GM18951 (cell line): ENCODE measurements at regions not wholly inside any gene's neighbourhood (a gene's known extent, or its start where the extent isn't known, plus 50 kb on each side); places are given as distances from the start of the nearest gene placed in this dataset.

Experiments used
- POLR2A ChIP-seq: IDR thresholded peaks from 4 replicates; pipeline ENCODE4 v1.6.1; 2011; ENCODE audit warnings: mild to moderate bottlenecking; ENCODE audit not compliant: insufficient read length, insufficient read depth; ENCODE audit errors: extremely low read depth
- in situ Hi-C: fragments of 300-500 bp; cut with MboI; formaldehyde crosslinking; loops from one replicate; pipeline ENCODE4 v1.12.0; 2022; ENCODE audit warnings: low sequenced_read_pairs, mixed read lengths, inconsistent platforms; ENCODE audit not compliant: unreplicated experiment

DNA sequence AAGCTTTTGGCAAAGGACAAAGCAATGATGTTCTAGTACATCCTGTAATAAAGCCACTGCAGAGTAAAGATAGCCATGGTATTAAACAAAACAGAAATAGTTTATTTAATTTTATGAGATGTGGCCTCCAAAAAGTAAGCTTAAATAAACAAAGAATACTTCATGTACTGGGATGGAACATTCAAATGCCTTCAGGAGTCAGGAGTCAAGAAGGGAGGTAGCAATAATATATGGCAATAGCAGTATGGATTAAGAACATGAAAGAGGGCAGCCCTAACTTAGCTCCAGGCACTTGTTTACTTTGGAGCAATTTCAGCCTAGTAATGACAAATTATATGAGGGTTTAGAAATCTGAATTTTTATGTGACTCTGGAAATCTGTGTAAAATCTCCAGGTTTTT, 343.9 kb upstream of the THRB start:
- no peak for TF ChIP-seq POLR2A

DNA sequence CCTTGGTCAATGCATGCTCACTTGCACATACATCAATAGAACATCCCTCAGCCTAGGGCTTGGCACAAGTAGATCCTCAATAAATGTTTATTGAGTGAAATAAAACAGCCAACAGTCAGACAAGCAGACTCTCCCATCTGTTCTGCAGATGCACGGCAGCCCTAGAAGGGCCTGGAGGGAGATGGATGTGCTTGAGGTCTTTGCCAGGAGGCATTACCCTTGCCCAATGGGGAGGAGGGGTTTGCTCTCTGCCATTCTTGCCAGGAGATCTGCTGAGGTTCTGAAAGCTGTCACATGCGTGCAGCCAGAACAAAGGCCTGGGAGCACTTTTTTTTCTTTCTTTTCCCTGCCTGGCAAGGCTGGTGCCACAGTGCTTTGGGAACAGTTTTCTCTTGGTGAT, 349.3 kb upstream of the THRB start:
- in situ Hi-C loops = no loop called here

More for the DNA sequence above, 343.9 kb upstream of the THRB start:
- in situ Hi-C loops = no loop called here

DNA sequence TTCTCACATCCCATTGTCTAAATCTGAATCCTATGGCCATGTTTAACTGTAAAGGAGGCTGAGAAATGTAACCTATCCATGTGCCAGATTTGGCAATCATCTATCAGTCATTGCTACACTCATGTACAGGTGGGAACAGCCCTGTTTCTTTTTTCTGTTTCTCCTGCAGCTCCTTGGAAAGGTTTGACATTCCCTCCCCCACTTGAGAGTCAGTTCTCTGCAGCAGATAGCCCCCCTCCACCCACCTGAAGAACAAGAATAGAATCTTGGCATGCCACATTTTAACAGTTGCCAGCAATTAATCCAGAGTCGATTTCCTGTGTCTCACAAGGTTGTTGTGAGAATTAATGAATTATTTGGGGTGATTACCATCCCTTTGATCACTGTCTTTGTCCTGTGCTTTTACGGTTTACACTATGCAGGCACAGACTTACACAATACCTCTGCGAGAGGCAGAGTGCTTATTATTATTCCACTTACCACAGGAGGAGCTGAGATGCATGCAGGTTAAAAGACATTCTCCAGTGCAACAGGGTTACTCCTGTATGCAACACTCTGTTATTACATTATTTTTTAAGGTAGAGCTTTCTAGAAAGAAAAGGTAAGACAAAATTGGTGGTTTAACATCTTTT, 351.0 kb upstream of the THRB start:
- no peak for TF ChIP-seq POLR2A
- in situ Hi-C loops = no loop called here

More for the DNA sequence above, 349.3 kb upstream of the THRB start:
- TF ChIP-seq POLR2A = no peak

DNA sequence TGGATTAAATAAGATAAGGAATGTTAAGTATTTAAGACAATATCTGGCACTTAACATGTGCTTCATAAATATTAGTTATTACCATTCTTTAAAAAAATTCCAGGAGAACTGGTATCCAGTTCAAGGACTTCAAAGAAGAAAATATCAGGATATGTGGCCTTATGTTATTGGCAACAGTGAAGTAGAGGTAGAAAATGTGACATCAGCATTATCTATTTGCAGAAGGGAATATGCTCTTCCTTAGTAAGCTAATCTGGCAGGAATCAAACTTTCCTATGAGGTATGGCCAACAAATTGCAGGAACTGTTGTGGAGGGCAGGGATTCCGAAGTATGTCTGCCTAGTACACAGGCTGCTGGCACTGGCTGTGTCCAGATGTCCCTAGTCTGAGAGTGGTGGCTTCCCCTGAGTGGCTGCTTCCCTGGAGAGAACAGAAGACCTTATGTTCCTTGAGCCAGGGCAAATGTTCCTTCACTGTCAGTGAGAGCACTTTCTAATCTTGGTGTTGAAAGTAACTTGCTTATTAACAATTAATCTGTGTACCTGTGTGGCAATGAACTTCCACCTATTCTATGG, 351.7 kb upstream of the THRB start:
- in situ Hi-C loops = no loop called here
- no peak for TF ChIP-seq POLR2A

DNA sequence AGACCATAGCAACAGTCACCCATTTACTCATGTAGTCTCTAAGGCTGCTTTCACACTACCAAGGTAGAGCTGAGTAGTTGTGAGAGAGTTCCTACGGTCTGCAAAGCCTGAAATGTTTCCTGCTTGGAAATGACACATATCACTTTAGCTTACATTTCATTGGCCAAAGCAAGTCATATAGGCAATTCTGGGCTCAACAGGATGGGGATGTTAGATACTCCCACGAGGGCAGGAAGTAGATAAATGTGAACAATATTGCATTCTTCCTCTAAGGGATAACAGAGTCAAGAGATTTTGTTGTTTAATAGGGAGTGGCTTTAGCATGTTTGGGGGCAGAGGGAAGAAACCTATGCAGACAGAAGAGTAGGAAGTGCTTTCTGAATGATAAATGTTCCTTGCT, 355.6 kb upstream of the THRB start:
- TF ChIP-seq POLR2A = no peak
- in situ Hi-C loops = no loop called here

DNA sequence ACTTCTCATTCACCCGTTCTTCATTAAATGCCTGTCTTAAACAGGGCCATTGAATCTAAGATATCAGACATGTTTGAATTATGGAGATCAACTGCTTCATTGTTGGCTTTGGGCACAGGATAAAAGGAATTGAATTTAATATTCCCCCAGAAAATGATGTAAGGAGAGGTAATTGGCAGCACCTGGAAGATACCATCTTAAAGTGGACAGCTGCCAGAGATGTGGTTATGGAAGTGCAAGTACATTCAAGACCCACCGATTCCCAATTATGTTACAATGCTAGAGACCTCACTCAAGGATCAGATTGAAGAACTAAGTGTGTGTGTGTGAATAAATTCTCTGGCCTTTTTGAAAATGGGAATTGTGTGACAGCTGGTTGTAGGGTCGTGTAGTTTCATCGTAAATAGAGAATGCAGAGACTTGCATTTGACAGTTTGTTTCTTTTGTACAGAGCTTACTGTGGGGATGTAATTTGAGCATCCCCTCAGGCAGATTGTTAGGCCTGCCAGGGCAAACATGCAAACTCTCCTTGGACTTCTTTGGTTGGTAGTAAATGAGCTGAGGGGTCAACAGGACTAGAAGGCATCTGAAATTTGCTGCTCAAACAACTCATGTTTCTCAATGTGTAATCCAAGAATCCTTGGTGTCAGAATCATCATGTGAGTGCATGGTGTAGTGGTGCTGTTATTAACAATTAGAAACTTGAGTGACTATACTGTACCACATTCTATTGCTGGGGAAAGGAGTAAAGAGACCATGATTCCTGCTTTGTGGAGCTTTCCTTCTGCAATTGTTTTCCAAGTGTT, 359.2 kb upstream of the THRB start:
- no peak for TF ChIP-seq POLR2A
- in situ Hi-C loops = no loop called here

DNA sequence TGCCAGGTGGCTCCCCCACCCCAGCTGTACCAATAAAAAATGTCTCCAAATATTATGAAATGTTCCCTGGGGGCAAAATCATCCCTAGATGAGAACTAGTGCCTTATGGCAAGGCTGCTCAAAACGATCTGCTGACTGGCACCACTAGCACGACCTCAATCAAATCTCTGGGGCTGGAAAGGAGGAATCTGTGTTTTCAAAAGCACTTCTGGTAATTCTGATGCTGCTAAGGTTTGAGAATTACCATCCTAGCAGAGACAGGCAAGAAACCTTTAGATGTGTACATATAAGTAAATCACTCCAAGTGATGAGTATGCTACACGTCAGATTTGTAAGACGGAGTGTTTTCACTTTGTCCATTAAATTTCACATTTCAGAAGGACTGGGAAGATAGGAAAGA, 360.1 kb upstream of the THRB start:
- in situ Hi-C loops = no loop called here
- no peak for TF ChIP-seq POLR2A

DNA sequence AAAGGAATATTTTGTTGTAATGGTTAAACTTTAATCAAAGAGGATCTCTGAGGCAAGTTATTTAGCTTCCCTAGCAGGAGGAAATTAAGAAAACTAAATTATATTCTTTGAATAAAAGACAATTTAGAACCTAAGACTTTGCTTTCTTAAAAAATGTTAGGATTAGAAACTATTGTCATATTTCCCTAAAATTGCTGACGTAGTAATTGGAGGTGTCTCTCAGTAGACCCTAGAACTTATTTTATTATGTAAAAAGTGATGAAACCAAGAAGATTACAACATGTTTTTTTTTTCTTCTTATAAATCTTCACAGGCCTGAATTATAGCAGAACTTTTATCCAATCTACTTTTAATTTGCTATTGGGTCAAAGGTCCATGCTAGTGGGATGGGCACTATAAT, 363.3 kb upstream of the THRB start:
- TF ChIP-seq POLR2A = no peak
- in situ Hi-C loops = no loop called here

DNA sequence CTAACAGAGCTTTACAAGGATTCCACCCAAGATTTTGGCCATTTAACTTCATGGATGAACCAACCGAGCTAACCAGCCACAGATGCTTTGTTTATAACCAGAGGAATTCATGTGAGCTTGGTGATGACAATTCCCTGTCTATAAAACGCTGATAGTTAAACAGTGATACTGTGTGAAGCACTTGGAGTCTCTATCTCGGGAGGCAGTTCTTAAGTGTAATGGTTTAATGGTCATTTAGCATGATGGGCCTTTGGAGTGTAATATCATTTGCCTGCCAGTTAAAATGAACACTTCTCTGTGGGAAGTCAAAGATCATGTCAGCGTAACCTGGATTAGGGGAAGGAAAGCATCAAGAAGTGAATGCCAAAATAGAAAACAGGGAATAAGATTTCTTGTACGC, 368.6 kb upstream of the THRB start:
- in situ Hi-C loops = no loop called here
- TF ChIP-seq POLR2A = no peak

DNA sequence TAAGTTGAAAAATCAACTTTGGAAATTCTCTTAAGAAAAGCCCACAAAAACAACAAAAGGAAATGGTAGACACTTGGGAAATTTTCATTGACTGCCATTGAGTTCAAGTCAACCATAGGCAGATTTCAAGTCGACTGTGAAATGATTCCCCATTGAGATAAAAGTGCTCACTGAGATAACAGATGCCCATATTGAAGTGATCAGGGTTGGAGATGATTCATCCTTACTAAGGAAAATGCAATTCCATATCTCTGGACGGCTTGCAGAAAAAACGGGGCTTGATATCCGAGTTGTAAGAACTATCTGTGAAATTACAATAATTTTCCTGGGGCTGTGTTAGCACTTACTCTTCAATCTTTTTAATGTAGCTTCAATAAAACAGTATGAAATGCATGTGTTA, 373.1 kb upstream of the THRB start:
- in situ Hi-C loops = no loop called here
- no peak for TF ChIP-seq POLR2A

DNA sequence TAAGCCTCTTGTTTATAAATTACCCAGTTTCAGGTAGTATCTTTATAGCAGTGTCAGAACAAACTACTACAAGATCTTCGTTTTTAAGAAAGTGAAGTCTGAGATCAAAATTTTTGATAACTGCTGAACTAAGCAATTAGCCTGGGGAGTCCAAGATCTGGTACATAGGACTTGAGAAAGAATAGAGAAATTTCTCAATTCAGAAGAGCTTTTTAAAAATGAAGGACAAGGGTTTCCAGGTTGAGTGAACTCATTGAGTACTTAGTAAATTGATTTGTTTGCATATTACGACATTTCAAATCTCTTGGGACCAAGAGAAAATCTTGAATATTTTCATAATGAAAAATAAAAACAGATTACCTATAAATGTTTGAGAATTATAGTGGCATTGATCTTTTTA, 386.6 kb upstream of the THRB start:
- in situ Hi-C loops = no loop called here
- TF ChIP-seq POLR2A = no peak

DNA sequence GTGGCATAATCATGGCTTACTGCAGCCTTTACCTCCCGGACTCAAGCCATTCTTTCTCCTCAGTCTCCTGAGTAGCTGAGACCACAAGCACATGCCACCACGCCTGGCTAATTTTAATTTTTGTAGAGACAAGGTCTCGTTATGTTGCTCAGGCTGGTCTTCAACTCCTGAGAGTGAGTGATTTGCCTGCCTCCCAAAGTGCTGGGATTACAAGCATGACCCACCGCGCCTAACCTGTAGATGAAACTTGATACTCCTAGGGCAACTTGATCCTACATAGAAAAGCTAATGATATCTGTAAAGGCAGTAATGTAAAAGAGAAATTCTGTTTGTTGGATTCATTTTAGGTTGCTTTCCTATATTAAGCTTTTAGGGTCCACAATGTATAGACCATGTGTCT, 391.9 kb upstream of the THRB start:
- in situ Hi-C loops = no loop called here
- TF ChIP-seq POLR2A = no peak

DNA sequence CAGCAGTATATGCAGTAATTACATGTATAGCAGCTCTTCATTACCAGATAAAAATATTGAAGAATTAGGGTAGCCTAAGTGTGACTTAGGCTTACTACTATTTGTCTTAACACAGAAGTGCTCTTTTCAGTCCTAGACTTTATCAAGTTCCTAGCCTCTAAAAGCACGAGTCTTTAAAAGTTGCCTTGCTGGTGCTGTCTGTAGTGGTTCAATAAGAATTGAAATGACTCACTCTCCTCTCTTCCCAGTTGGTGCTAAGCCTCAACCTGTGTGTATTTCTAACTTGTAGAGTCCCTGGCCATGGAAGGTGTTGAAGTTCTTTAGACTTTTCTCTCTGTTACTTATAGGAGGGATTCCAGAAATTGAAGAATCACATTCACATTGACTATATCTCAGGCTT, 395.4 kb upstream of the THRB start:
- TF ChIP-seq POLR2A = no peak
- in situ Hi-C loops = no loop called here

DNA sequence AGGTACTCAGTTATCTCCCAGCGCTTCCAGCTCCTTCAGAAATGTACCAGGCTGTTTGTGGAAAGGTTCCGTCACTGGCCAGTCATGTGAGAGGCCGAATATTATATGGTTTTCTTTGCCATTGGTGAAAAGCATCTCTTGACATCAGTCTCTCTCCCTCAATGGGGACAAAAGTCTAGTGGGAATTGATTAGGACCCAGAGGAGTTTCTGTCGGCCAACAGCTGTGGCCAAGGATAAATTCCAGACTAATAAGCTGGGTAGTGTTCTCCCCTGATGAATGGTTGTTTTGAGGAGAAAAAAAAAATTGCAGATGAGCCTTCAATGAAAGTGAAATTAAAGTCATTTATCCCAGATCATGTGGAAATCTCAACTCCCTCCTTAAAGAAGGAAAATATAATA, 404.7 kb upstream of the THRB start:
- in situ Hi-C loops = no loop called here
- TF ChIP-seq POLR2A = no peak
